Mammary epithelial cell (primary cell): ENCODE measurements at regions not wholly inside any gene's neighbourhood (a gene's known extent, or its start where the extent isn't known, plus 50 kb on each side); places are given as distances from the start of the nearest gene placed in this dataset.

Experiments
- EZH2 ChIP-seq: IDR thresholded peaks from 2 replicates; pipeline ENCODE4 v1.6.1; 2012; ENCODE audit warnings: low read length, inconsistent platforms, borderline replicate concordance
- TF ChIP-seq, protein P1 (sequence below), 2 donors: IDR thresholded peaks in 1 of 2; conservative IDR thresholded peaks in 1 of 2; 2 replicates each; pipeline ENCODE4 v1.5.1; 2011 to 2012; ENCODE audit warnings: inconsistent platforms in 2 of 2, low read length in 2 of 2, mild to moderate bottlenecking in 2 of 2, control low read depth in 1 of 2, low read depth in 1 of 2; ENCODE audit not compliant: insufficient read depth in 1 of 2; ENCODE audit errors: extremely low read depth in 1 of 2

GRCh38 chr6:85942844-85943243 lies 300.2 kb upstream of the SYNCRIP start:
- TF ChIP-seq, protein P1, sequence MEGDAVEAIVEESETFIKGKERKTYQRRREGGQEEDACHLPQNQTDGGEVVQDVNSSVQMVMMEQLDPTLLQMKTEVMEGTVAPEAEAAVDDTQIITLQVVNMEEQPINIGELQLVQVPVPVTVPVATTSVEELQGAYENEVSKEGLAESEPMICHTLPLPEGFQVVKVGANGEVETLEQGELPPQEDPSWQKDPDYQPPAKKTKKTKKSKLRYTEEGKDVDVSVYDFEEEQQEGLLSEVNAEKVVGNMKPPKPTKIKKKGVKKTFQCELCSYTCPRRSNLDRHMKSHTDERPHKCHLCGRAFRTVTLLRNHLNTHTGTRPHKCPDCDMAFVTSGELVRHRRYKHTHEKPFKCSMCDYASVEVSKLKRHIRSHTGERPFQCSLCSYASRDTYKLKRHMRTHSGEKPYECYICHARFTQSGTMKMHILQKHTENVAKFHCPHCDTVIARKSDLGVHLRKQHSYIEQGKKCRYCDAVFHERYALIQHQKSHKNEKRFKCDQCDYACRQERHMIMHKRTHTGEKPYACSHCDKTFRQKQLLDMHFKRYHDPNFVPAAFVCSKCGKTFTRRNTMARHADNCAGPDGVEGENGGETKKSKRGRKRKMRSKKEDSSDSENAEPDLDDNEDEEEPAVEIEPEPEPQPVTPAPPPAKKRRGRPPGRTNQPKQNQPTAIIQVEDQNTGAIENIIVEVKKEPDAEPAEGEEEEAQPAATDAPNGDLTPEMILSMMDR (conservative IDR thresholded peaks at IDR 0.05 in 1 of 2, IDR thresholded peaks at IDR 0.05 in 1 of 2; ENCODE audit: extremely low read depth in 1 of 2, insufficient read depth in 1 of 2, low read depth in 1 of 2, low read length in 2 of 2), result no peak
- TF ChIP-seq EZH2, result no peak
